Natural killer cell (primary cell): ENCODE measurements at regions not wholly inside any gene's neighbourhood (a gene's known extent, or its start where the extent isn't known, plus 50 kb on each side); places are given as distances from the start of the nearest gene placed in this dataset.

Experiments used
- ATAC-seq, 3 donors: fragments of 150-1000 bp in 2 of 3; fragments of 200-7000 bp in 1 of 3; cut with Tn5 transposase; 1 replicate in 1 of 3; 2 replicates in 2 of 3; pipeline ENCODE4 v1.10.0; 2021; ENCODE audit warnings: mild to moderate bottlenecking in 2 of 3, moderate library complexity in 2 of 3
- DNase-seq, 2 donors: peaks; one replicate each; pipeline versions ENCODE4 v3.0.0 to v3.0.0-alpha.2; 2013 to 2021; ENCODE audit warnings: mixed read lengths in 1 of 2
- H3K27ac ChIP-seq: one replicate; pipeline ENCODE4 v1.5.1; 2013; ENCODE audit warnings: mild to moderate bottlenecking, low read length
- H3K27me3 ChIP-seq: one replicate; pipeline ENCODE4 v1.6.1; 2013; ENCODE audit warnings: low read length; ENCODE audit not compliant: control insufficient read depth, insufficient read depth
- H3K36me3 ChIP-seq: one replicate; pipeline ENCODE4 v1.6.1; 2013; ENCODE audit warnings: low read length; ENCODE audit not compliant: control insufficient read depth, insufficient read depth
- H3K4me1 ChIP-seq: one replicate; pipeline ENCODE4 v1.6.1; 2013; ENCODE audit warnings: low read length; ENCODE audit not compliant: control insufficient read depth, insufficient read depth
- H3K4me3 ChIP-seq: one replicate; pipeline ENCODE4 v1.5.1; 2013; ENCODE audit warnings: low read length
- H3K9me3 ChIP-seq: one replicate; pipeline ENCODE4 v1.6.1; 2013; ENCODE audit warnings: low read length; ENCODE audit not compliant: control insufficient read depth, insufficient read depth
- H3K27ac Mint-ChIP-seq, 2 donors: one replicate each; pipeline ENCODE4 v1.8.0; 2022; ENCODE audit warnings: mild to moderate bottlenecking in 2 of 2, mixed read lengths in 2 of 2, moderate library complexity in 1 of 2
- H3K27me3 Mint-ChIP-seq, 2 donors: one replicate each; pipeline ENCODE4 v1.8.0; 2022; ENCODE audit warnings: low read depth in 2 of 2, mixed read lengths in 2 of 2
- H3K36me3 Mint-ChIP-seq: one replicate; pipeline ENCODE4 v1.8.0; 2022; ENCODE audit warnings: mixed read lengths
- H3K4me1 Mint-ChIP-seq, 2 donors: one replicate each; pipeline ENCODE4 v1.8.0; 2022; ENCODE audit warnings: mixed read lengths in 2 of 2
- H3K4me3 Mint-ChIP-seq: one replicate; pipeline ENCODE4 v1.8.0; 2022; ENCODE audit warnings: mild to moderate bottlenecking, moderate library complexity, mixed read lengths
- H3K9me3 Mint-ChIP-seq, 2 donors: one replicate each; pipeline ENCODE4 v1.8.0; 2022; ENCODE audit warnings: mixed read lengths in 2 of 2
- WGBS: methylation state at CpG from one replicate; pipeline ENCODE4 v1.1.7; 2013; ENCODE audit warnings: missing lambda C conversion rate; ENCODE audit not compliant: insufficient coverage; 5-methylcytosine and 5-hydroxymethylcytosine counted together
- intact Hi-C: fragments of 100-400 bp; cut with micrococcal nuclease; formaldehyde crosslinking; loops from one replicate; pipeline ENCODE4 v1.14.2; 2022
- TF ChIP-seq, protein P1 (sequence below): fragments of 200-600 bp; IDR thresholded peaks from one replicate; pipeline ENCODE4 v1.8.0; 2022; ENCODE audit warnings: antibody characterized with exemption

DNA sequence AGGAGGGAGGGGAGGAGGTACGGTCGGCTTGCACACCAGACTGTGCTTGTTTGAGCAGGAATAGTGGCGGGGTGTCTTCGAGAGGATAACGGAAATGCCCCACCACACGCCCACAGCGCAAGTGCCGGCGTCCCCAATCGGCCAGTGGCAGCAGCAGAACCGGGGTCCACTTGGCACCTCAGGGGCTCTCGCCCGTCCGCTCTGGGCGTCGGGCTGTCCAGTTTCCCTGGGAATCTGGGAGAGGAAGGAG lies 53.7 kb downstream of the CCDC54 start:
- Mint-ChIP-seq H3K36me3 (no peaks in the 10 kb centered on the region), H3K27me3 (peaks cover 17 to 41% of the 10 kb centered on the region in 2 donors), H3K4me3 (peak overlapping the region; percentile 88), H3K27ac (peak overlapping the region in 1 of 2 donors; percentile 33), H3K9me3 (no peaks in the 10 kb centered on the region), H3K4me1 (peaks cover 14% of the 10 kb centered on the region in 2 donors)
- TF ChIP-seq, protein P1, sequence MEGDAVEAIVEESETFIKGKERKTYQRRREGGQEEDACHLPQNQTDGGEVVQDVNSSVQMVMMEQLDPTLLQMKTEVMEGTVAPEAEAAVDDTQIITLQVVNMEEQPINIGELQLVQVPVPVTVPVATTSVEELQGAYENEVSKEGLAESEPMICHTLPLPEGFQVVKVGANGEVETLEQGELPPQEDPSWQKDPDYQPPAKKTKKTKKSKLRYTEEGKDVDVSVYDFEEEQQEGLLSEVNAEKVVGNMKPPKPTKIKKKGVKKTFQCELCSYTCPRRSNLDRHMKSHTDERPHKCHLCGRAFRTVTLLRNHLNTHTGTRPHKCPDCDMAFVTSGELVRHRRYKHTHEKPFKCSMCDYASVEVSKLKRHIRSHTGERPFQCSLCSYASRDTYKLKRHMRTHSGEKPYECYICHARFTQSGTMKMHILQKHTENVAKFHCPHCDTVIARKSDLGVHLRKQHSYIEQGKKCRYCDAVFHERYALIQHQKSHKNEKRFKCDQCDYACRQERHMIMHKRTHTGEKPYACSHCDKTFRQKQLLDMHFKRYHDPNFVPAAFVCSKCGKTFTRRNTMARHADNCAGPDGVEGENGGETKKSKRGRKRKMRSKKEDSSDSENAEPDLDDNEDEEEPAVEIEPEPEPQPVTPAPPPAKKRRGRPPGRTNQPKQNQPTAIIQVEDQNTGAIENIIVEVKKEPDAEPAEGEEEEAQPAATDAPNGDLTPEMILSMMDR = no peak
- DNase-seq (peak; percentile 21 to 55), ATAC-seq (peak in 2 of 3 donors; percentile 25 to 41)
- peak overlapping the region; percentile 73 for H3K4me3 ChIP-seq
- H3K36me3 ChIP-seq = no peaks in the 10 kb centered on the region
- no peak overlapping the region for H3K27ac ChIP-seq
- no peaks in the 10 kb centered on the region for H3K9me3 ChIP-seq
- WGBS = under 1% methylated on average over 16 of the region's 16 CpGs
- peaks cover 24% of the 10 kb centered on the region for H3K4me1 ChIP-seq
- H3K27me3 ChIP-seq = peaks cover 10% of the 10 kb centered on the region
- intact Hi-C loops = loop anchor here (2.0 to 5.0 kb wide), 2 partner anchors 91 to 194 kb away; partner anchors contain the start of gene BBX

DNA sequence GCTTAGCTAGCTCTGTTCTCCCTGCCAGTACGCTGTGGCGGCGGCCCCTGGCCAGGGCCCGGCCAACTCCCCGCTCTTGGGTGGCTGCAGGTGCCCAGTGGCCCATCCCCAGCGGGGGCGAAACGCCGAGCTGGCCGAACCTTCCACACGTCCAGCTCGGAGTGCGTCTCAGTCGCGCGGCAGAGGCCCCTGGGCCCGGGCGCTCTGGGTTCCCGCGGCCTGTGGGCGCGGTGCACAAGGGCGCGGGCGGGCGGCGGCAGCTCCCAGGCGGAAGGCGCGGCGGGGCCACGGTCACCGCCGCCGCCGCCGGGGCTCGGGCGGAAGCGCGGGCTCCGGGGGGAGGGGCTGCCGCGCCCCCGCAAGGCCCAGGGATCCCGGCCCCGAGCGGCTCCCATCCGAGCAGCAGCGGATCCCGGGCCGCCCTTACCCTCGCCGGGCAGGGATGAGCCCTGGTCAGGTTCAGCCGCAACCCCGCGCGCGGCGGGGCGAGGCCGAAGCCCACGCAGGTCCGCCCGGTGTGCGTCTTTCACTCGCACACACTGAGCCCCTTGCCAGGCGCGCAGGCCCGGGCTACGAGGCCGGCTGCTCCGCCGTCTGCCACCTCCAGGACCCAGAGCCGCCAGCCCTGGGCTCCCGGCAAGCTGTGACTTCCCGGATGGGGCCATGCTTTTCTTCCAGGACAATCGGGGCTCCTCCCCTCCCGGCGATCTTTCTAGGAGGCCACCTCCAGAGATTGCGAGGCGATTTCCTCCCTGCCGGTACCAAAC lies 54.2 kb downstream of the CCDC54 start:
- peak; percentile 33 to 64 for DNase-seq
- H3K36me3 Mint-ChIP-seq = no peaks in the 10 kb centered on the region
- H3K4me1 Mint-ChIP-seq = peaks cover 14% of the 10 kb centered on the region in 2 donors
- under 1% methylated on average over 82 of the region's 83 CpGs for WGBS
- Histone ChIP-seq H3K27ac (no peak overlapping the region), H3K36me3 (no peaks in the 10 kb centered on the region), H3K27me3 (peaks cover 10% of the 10 kb centered on the region), H3K4me3 (peak overlapping the region; percentile 73), H3K9me3 (no peaks in the 10 kb centered on the region), H3K4me1 (peaks cover 24% of the 10 kb centered on the region)
- peak overlapping the region; percentile 90 for H3K4me3 Mint-ChIP-seq
- no peaks in the 10 kb centered on the region for H3K9me3 Mint-ChIP-seq
- intact Hi-C loops = loop anchor here (2.0 to 5.0 kb wide), 2 partner anchors 91 to 195 kb away; partner anchors contain the start of gene BBX
- peaks cover 16 to 41% of the 10 kb centered on the region in 2 donors for H3K27me3 Mint-ChIP-seq
- peak; percentile 71 to 73 (median 72) for ATAC-seq
- peak overlapping the region in 1 of 2 donors; percentile 33 for H3K27ac Mint-ChIP-seq
- TF ChIP-seq, protein P1 = no peak

- no peaks in the 10 kb centered on the region for H3K9me3 ChIP-seq
- Mint-ChIP-seq H3K9me3 (no peaks in the 10 kb centered on the region), H3K27me3 (peaks cover 16 to 41% of the 10 kb centered on the region in 2 donors), H3K27ac (no peak overlapping the region), H3K36me3 (no peaks in the 10 kb centered on the region), H3K4me3 (peak overlapping the region; percentile 90), H3K4me1 (peaks cover 14% of the 10 kb centered on the region in 2 donors)
- peaks cover 24% of the 10 kb centered on the region for H3K4me1 ChIP-seq
- DNase-seq = no peak
- 8% methylated on average over 20 of the region's 20 CpGs for WGBS
- peak overlapping the region; percentile 73 for H3K4me3 ChIP-seq
- peaks cover 10% of the 10 kb centered on the region for H3K27me3 ChIP-seq
- intact Hi-C loops = loop anchor here (5.0 kb wide), 1 partner anchor 90 kb away; the partner anchor contains the start of gene BBX
- H3K36me3 ChIP-seq = no peaks in the 10 kb centered on the region
- H3K27ac ChIP-seq = no peak overlapping the region
- TF ChIP-seq, protein P1 = no peak
- peak in 1 of 3 donors; percentile 5 for ATAC-seq
Observed at GRCh38 chr3:107432013-107432515, 54.8 kb downstream of the CCDC54 start.
